ENCODE measurements at regions not wholly inside any gene's neighbourhood (a gene's known extent, or its start where the extent isn't known, plus 50 kb on each side); places are given as distances from the start of the nearest gene placed in this dataset.
"Not testable (repeated sequence)": the region's sequence is repeated elsewhere in the genome, so short reads cannot be mapped to it uniquely, and the experiment has no call there.

GRCh38 chrX:124426288-124427169 lies 80.2 kb downstream of the SH2D1A start:
- no peak for DNase-seq

- no peak for DNase-seq
Measured at GRCh38 chrX:124433186-124433585, 86.8 kb downstream of the SH2D1A start.

- DNase-seq, result no peak
Measured at GRCh38 chrX:124435616-124436015, 89.3 kb downstream of the SH2D1A start.

GRCh38 chrX:124440695-124441094 lies 94.3 kb downstream of the SH2D1A start:
- no peak for DNase-seq

GRCh38 chrX:124441971-124442590 lies 95.7 kb downstream of the SH2D1A start:
- no peak for DNase-seq

- no peak for DNase-seq
Measured at GRCh38 chrX:124455966-124456365, 109.6 kb downstream of the SH2D1A start.

- not testable (repeated sequence) for DNase-seq
Measured at GRCh38 chrX:124459851-124460250, 113.5 kb downstream of the SH2D1A start.

GRCh38 chrX:124462931-124463330 lies 116.6 kb downstream of the SH2D1A start:
- DNase-seq, result no peak

GRCh38 chrX:124467202-124467601 lies 120.8 kb downstream of the SH2D1A start:
- no peak for DNase-seq

GRCh38 chrX:124475358-124475757 lies 129.0 kb downstream of the SH2D1A start:
- no peak for DNase-seq

GRCh38 chrX:124476562-124476961 lies 130.2 kb downstream of the SH2D1A start:
- no peak for DNase-seq

- DNase-seq, result no peak
Measured at GRCh38 chrX:124478046-124478445, 131.7 kb downstream of the SH2D1A start.

GRCh38 chrX:124488412-124489161 lies 142.2 kb downstream of the SH2D1A start:
- no peak for DNase-seq

GRCh38 chrX:124493984-124494383 lies 147.6 kb downstream of the SH2D1A start:
- DNase-seq, result no peak

GRCh38 chrX:124497386-124497785 lies 151.0 kb downstream of the SH2D1A start:
- no peak for DNase-seq

GRCh38 chrX:124501586-124501985 lies 155.2 kb downstream of the SH2D1A start:
- DNase-seq, result no peak

GRCh38 chrX:124502166-124502565 lies 155.8 kb downstream of the SH2D1A start:
- DNase-seq, result no peak

- DNase-seq, result no peak
Measured at GRCh38 chrX:124502599-124502998, 156.2 kb downstream of the SH2D1A start.

GRCh38 chrX:124504111-124504983 lies 158.0 kb downstream of the SH2D1A start:
- DNase-seq, result no peak

- DNase-seq, result no peak
Measured at GRCh38 chrX:124506066-124506465, 159.7 kb downstream of the SH2D1A start.

- DNase-seq, result no peak
Measured at GRCh38 chrX:124507246-124507645, 160.9 kb downstream of the SH2D1A start.

GRCh38 chrX:124518885-124519284 lies 172.5 kb downstream of the SH2D1A start:
- no peak for DNase-seq

- no peak for DNase-seq
Measured at GRCh38 chrX:124524852-124525251, 178.5 kb downstream of the SH2D1A start.

Data from CD4-positive, alpha-beta T cell treated with Interleukin-17A for 1 hour (primary cell).